Hepatocyte (in vitro differentiated cells): ENCODE measurements at regions not wholly inside any gene's neighbourhood (a gene's known extent, or its start where the extent isn't known, plus 50 kb on each side); places are given as distances from the start of the nearest gene placed in this dataset.
"Not testable (repeated sequence)": the region's sequence is repeated elsewhere in the genome, so short reads cannot be mapped to it uniquely, and the experiment has no call there.

ENCODE experiments used
- DNase-seq: peaks from one replicate; pipeline ENCODE4 v3.0.0-alpha.2; 2016; ENCODE audit warnings: low spot score
- H2AFZ ChIP-seq: fragments of 200-600 bp; sonication (generic); 2 replicates; pipeline ENCODE4 v1.6.0; 2016; ENCODE audit warnings: antibody characterized with exemption, mild to moderate bottlenecking
- H3K27ac ChIP-seq: fragments of 200-600 bp; sonication (generic); 2 replicates; pipeline ENCODE4 v1.5.1; 2016; ENCODE audit warnings: mild to moderate bottlenecking
- H3K27me3 ChIP-seq: fragments of 200-600 bp; sonication (generic); 2 replicates; pipeline ENCODE4 v1.6.1; 2016
- H3K36me3 ChIP-seq: fragments of 200-600 bp; sonication (generic); replicated peaks from 2 replicates; pipeline ENCODE4 v1.5.1; 2016; ENCODE audit warnings: low read depth; ENCODE audit not compliant: insufficient read depth
- H3K4me1 ChIP-seq: fragments of 200-600 bp; sonication (generic); 2 replicates; pipeline ENCODE4 v1.5.1; 2016; ENCODE audit warnings: mild to moderate bottlenecking, moderate library complexity; ENCODE audit not compliant: insufficient read depth
- H3K4me2 ChIP-seq: fragments of 200-600 bp; sonication (generic); 2 replicates; pipeline ENCODE4 v1.6.0; 2016
- H3K4me3 ChIP-seq: fragments of 200-600 bp; sonication (generic); 2 replicates; pipeline ENCODE4 v1.5.1; 2016; ENCODE audit warnings: mild to moderate bottlenecking
- H3K79me2 ChIP-seq: fragments of 200-600 bp; sonication (generic); 2 replicates; pipeline ENCODE4 v1.6.0; 2017; ENCODE audit warnings: mild to moderate bottlenecking
- H3K9me2 ChIP-seq: fragments of 200-600 bp; sonication (generic); replicated peaks from 2 replicates; pipeline ENCODE4 v1.6.0; 2017; ENCODE audit warnings: mild to moderate bottlenecking; ENCODE audit not compliant: insufficient read depth
- H3K9me3 ChIP-seq: fragments of 200-600 bp; sonication (generic); 2 replicates; pipeline ENCODE4 v1.5.1; 2016; ENCODE audit warnings: low read depth, mild to moderate bottlenecking
- H4K20me1 ChIP-seq: fragments of 200-600 bp; sonication (generic); 2 replicates; pipeline ENCODE4 v1.6.0; 2016; ENCODE audit warnings: mild to moderate bottlenecking; ENCODE audit not compliant: insufficient read depth, poor library complexity, severe bottlenecking
- CTCF ChIP-seq: fragments of 200-600 bp; sonication (generic); IDR thresholded peaks from 2 replicates; pipeline ENCODE4 v1.5.1; 2016; ENCODE audit warnings: antibody characterized with exemption, mild to moderate bottlenecking; ENCODE audit not compliant: poor library complexity
- EZH2 ChIP-seq: fragments of 200-600 bp; sonication (generic); IDR thresholded peaks from 2 replicates; pipeline ENCODE4 v1.6.1; 2016; ENCODE audit warnings: antibody characterized with exemption, mild to moderate bottlenecking, borderline replicate concordance
- EZH2phosphoT487 ChIP-seq: fragments of 200-600 bp; sonication (generic); IDR thresholded peaks from one replicate; pipeline ENCODE4 v1.6.1; 2018; ENCODE audit warnings: antibody characterized with exemption, mild to moderate bottlenecking, low read depth, moderate library complexity; ENCODE audit not compliant: unreplicated experiment, severe bottlenecking
- WGBS: methylation state at CpG from one replicate; pipeline ENCODE4 v1.1.6; 2016; ENCODE audit warnings: low lambda C conversion rate; ENCODE audit errors: missing lambda C conversion rate; 5-methylcytosine and 5-hydroxymethylcytosine counted together

GRCh38 chr5:6244339-6244714 lies 134.0 kb downstream of the MED10 start:
- Histone ChIP-seq H2AFZ (no peak overlapping the region), H3K4me1 (no peaks in the 10 kb centered on the region), H3K4me2 (no peak overlapping the region), H3K79me2 (no peaks in the 10 kb centered on the region), H3K27ac (no peak overlapping the region), H4K20me1 (no peaks in the 10 kb centered on the region), H3K4me3 (no peak overlapping the region), H3K9me2 (no peaks in the 10 kb centered on the region), H3K36me3 (no peaks in the 10 kb centered on the region), H3K9me3 (no peaks in the 10 kb centered on the region), H3K27me3 (no peaks in the 10 kb centered on the region)
- TF ChIP-seq EZH2phosphoT487 (no peak), CTCF (no peak), EZH2 (no peak)
- DNase-seq: no peak
- 85% methylated on average over 2 of the region's 2 CpGs for WGBS

GRCh38 chr5:6243706-6244338 lies 134.5 kb downstream of the MED10 start:
- Histone ChIP-seq H3K79me2 (no peaks in the 10 kb centered on the region), H4K20me1 (no peaks in the 10 kb centered on the region), H3K9me3 (no peaks in the 10 kb centered on the region), H3K4me1 (no peaks in the 10 kb centered on the region), H3K4me2 (no peak overlapping the region), H2AFZ (no peak overlapping the region), H3K36me3 (no peaks in the 10 kb centered on the region), H3K27me3 (no peaks in the 10 kb centered on the region), H3K27ac (no peak overlapping the region), H3K4me3 (no peak overlapping the region), H3K9me2 (no peaks in the 10 kb centered on the region)
- DNase-seq: no peak
- TF ChIP-seq EZH2phosphoT487 (no peak), EZH2 (no peak), CTCF (no peak)
- WGBS: 78% methylated on average over 5 of the region's 5 CpGs

GRCh38 chr5:6241056-6241455 lies 137.3 kb downstream of the MED10 start:
- not testable (repeated sequence) for H3K27me3 ChIP-seq, H3K4me3 ChIP-seq, H3K36me3 ChIP-seq, H3K4me2 ChIP-seq, H3K27ac ChIP-seq, H4K20me1 ChIP-seq, DNase-seq, H3K79me2 ChIP-seq, H3K9me2 ChIP-seq, H3K9me3 ChIP-seq, H2AFZ ChIP-seq, H3K4me1 ChIP-seq

GRCh38 chr5:6236858-6237481 lies 141.4 kb downstream of the MED10 start:
- Histone ChIP-seq H3K9me3 (no peaks in the 10 kb centered on the region), H3K27me3 (no peaks in the 10 kb centered on the region), H3K4me2 (no peak overlapping the region), H4K20me1 (no peaks in the 10 kb centered on the region), H3K4me3 (no peak overlapping the region), H3K9me2 (no peaks in the 10 kb centered on the region), H3K4me1 (no peaks in the 10 kb centered on the region), H2AFZ (no peak overlapping the region), H3K79me2 (no peaks in the 10 kb centered on the region), H3K36me3 (no peaks in the 10 kb centered on the region), H3K27ac (no peak overlapping the region)
- 88% methylated on average over 8 of the region's 8 CpGs for WGBS
- DNase-seq: no peak
- TF ChIP-seq EZH2 (no peak), EZH2phosphoT487 (no peak), CTCF (no peak)
